Tibial nerve (tissue), 4 donors: ENCODE measurements at regions not wholly inside any gene's neighbourhood (a gene's known extent, or its start where the extent isn't known, plus 50 kb on each side); places are given as distances from the start of the nearest gene placed in this dataset.

Source experiments
- CTCF ChIP-seq, 5 experiments: fragments of 200-600 bp in 3 of 5; fragments of 450-650 bp in 2 of 5; sonication (generic) in 3 of 5; IDR thresholded peaks; one replicate each; pipeline ENCODE4 v1.5.1; 2016 to 2019; ENCODE audit warnings: antibody characterized with exemption in 5 of 5, mild to moderate bottlenecking in 3 of 5, moderate library complexity in 2 of 5
- EP300 ChIP-seq, 2 donors: sonication (generic); formaldehyde crosslinking; IDR thresholded peaks; one replicate each; pipeline ENCODE4 v1.6.1; 2017; ENCODE audit warnings: antibody characterized with exemption in 2 of 2, mild to moderate bottlenecking in 1 of 2
- POLR2A ChIP-seq, 2 donors: fragments of 450-650 bp; IDR thresholded peaks; one replicate each; pipeline ENCODE4 v1.6.1; 2017; ENCODE audit warnings: antibody characterized with exemption in 2 of 2, mild to moderate bottlenecking in 2 of 2, moderate library complexity in 2 of 2

GRCh38 chr4:23697722-23698121 is 192.1 kb downstream of the PPARGC1A start:
- TF ChIP-seq CTCF (IDR thresholded peaks at IDR 0.05): no peak
- no peak for TF ChIP-seq POLR2A (IDR thresholded peaks at IDR 0.05)
- no peak for TF ChIP-seq EP300 (IDR thresholded peaks at IDR 0.05)
